HG03571 (cell line): ENCODE measurements at regions not wholly inside any gene's neighbourhood (a gene's known extent, or its start where the extent isn't known, plus 50 kb on each side); places are given as distances from the start of the nearest gene placed in this dataset.
"Not testable (repeated sequence)": the region's sequence is repeated elsewhere in the genome, so short reads cannot be mapped to it uniquely, and the experiment has no call there.

Experiments used
- ATAC-seq: cut with Tn5 transposase; IDR thresholded peaks from one replicate; pipeline ENCODE4 v1.9.1; 2021; ENCODE audit not compliant: unreplicated experiment

GRCh38 chr2:142290931-142291330 lies 160.1 kb upstream of the LRP1B start:
- no peak for ATAC-seq

DNA sequence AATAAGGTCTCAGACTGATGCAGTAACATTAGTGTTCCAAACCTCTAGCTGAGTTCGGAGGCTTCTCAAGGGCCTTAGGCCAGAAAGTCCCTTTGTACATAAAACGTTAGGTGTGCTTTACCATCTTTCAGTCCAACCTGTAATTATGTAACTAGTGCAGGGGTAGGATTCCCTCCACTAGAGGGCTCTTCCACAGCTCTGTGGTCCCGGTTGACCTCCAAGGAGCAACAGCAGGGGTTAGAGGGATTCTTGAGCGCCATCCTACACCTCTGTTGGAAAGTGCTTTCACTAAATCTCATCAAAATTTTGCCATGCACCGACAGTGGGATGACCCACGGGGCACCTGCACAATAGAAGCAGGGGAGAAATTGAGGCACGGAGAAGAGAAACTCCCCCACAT lies 155.8 kb upstream of the LRP1B start:
- ATAC-seq: no peak

DNA sequence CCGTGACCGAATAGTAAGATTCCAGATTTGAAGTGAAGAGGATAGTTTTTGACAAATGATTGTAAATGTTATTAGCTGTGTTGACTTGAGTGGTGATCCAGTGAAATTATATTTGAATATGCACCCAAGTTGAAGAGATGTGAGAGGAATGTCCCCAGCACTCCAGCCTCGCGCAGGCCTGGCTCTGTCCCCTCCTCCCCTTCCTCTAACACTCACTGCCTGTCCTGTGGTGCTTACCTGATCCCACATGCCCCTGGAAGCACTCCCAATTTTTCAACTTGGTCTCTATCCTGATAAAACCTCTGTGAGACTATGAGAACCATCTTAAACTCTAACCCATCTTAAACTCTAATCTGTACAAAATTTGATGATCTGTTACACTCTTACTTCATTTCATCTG lies 154.7 kb upstream of the LRP1B start:
- ATAC-seq: no peak

DNA sequence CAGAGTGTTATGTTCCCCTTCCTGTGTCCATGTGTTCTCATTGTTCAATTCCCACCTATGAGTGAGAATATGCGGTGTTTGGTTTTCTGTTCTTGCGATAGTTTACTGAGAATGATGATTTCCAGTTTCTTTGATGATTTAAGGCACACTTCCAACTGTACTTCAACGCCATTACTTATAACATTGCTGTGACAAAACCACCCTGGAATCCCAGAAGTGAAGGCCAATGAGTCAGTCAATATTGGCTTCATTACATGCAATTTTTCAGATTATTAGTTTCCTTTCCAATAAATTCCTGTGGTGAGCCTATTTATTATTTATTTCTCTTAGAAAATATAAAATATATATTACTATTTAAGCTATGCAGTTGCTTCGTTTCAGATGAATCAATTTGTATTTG lies 153.5 kb upstream of the LRP1B start:
- ATAC-seq: not testable (repeated sequence)

DNA sequence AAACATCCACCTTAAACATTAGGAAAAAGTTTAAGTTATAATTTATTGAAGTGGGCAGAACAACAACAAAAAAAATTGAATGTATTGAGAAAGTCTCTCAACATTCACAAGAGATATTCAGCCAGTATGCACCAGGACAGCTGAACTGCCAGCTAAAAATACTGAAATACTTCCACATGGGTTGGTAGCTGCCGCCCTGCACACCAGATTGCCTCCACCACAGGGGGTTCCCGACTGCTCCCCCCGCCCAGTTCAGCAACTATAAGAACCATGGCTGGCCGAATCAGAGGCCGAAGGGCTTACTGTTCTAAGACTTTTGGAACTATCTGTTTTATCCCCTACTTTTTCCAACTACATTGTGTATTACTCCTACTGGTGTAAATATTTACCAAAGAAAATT lies 150.0 kb upstream of the LRP1B start:
- ATAC-seq: no peak

GRCh38 chr2:142270990-142271389 lies 140.2 kb upstream of the LRP1B start:
- ATAC-seq: no peak

GRCh38 chr2:142270291-142270690 lies 139.5 kb upstream of the LRP1B start:
- no peak for ATAC-seq

- ATAC-seq: no peak
Measured at GRCh38 chr2:142259356-142259755, 128.5 kb upstream of the LRP1B start.

- no peak for ATAC-seq
Measured at GRCh38 chr2:142254031-142254430, 123.2 kb upstream of the LRP1B start.

- ATAC-seq: no peak
Measured at GRCh38 chr2:142241016-142241415, 110.2 kb upstream of the LRP1B start.

- no peak for ATAC-seq
Measured at GRCh38 chr2:142236181-142236580, 105.4 kb upstream of the LRP1B start.

GRCh38 chr2:142234741-142235140 lies 103.9 kb upstream of the LRP1B start:
- ATAC-seq: no peak

DNA sequence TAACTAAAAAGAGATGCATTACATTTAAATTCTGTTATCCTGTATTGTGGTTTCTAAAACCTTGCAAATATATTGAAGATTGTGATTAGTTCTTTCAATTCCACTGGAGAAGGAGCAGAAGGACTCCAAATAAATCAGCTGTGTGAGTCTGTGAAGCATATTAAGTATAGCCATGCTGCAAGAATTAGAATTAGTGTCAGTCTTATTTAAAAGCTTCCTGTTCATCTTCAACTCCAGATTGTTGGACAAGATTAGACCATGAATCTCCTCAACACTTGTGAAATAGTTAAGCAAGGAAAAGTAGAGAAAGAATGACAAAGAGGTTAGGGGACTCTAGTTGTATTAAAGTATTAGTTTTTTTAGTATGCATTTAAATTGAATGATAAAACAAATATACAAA lies 92.5 kb upstream of the LRP1B start:
- no peak for ATAC-seq

- ATAC-seq: no peak
Measured at GRCh38 chr2:142222715-142223114, 91.9 kb upstream of the LRP1B start.

DNA sequence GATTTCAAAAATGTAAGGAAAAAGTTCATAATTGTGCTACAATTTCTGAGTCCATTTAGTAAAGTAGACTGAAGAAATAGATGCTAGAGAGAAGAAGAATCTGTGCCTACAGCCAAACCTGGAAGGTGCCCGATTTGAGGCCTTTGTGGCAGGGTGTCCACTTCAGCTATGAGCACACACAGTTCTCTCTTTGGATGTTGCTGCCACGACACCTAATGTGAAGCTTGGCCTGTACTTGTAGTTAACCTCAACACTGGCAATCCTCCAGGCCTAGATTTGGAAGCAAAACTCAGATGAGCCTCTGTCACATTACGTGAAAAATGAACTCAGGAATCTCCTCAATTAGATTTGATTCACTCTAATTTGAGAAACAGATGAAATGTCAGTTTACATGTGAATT lies 90.1 kb upstream of the LRP1B start:
- no peak for ATAC-seq

DNA sequence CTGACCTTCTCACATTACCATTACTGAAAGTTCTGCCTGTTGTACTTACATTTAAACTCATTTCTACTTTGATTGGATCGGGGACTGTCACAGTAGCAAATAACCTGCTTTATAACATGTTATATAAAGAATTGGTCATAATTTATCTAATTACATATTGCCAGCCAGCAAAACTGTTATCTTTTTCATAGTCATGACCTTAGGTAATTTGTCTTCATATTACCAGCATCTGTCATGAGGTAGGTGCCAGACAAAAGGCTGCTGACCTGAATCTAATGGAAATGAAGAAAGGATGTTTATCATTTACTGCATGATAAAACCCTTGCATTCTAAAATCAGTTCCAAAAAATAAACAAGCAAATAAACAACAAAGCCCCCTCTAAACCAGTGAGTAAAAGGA lies 89.4 kb upstream of the LRP1B start:
- no peak for ATAC-seq

- ATAC-seq: no peak
Measured at GRCh38 chr2:142218471-142218870, 87.7 kb upstream of the LRP1B start.

DNA sequence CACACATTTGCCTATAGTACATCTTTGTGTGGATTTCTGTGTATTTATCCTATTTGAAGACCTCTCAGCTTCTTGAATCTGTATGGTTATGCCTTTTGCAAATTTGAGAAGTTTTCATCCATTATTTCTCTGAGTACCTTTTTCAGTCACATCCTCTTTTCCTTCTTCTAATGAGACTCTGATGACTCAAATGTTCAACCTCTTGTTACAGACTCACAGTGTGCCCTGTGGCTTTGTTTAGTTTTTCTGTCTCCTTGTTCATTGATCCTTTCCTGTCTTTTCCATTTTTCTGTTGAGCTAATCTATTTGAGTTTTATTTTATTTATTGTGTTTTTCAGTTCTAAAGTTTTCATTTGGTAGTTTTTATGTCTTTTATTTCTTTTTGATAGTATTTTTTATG lies 87.0 kb upstream of the LRP1B start:
- ATAC-seq: no peak

DNA sequence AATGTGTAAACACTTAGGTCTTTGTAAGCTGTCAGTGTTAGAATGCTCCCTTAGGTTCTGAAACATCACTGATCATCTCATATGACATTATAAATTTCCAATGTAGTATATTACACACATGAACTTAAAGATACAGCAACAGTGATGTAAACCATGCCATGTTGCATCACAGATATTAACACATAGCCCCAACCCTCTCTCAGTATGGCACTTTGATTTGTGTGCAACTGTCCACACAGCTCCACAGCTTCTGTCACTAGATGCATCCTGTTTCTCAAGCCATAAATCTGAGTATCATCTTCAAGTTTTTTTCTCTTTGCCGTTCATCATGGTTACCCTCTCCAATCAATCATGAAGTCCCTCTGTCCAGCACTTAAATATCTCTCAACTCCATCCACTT lies 69.2 kb upstream of the LRP1B start:
- no peak for ATAC-seq

- no peak for ATAC-seq
Measured at GRCh38 chr2:142199073-142199472, 68.3 kb upstream of the LRP1B start.

DNA sequence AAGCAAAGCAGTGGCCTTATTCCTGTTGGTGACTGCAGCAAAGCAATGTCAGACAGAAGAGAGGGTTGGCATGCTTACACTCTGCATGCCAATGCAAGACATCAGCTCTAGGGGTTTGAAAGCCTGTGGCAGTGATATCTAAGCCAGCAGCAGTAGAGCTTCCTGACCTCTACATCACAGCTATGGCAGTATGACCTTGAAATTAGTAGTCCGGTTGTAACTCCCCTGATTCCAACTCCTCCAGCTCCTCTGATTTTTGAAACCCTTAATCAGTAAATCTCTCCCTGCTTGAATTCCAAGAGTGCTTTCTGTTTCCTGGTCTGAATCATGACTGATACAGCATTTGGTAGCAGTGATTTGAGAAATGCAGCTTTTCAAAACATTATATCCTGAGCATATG lies 60.0 kb upstream of the LRP1B start:
- ATAC-seq: no peak

DNA sequence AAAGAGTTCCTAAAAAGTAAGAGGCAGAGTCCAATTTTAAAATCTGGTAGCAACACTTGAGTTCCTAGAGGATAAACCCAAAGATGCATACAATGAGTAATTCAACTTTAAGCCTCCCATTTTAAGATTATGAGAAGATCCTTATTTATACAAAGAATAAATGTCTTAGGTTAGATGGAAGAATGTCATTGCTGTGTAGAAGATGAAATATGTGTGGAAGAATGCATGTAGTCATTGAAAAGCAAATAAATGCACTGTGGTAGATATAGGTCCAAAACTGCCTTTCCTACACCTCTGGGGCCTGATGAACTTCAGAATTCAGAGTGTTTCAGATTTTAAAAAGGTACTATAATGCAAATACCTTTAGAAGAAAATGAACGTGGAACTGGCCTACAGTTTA lies 58.7 kb upstream of the LRP1B start:
- no peak for ATAC-seq

DNA sequence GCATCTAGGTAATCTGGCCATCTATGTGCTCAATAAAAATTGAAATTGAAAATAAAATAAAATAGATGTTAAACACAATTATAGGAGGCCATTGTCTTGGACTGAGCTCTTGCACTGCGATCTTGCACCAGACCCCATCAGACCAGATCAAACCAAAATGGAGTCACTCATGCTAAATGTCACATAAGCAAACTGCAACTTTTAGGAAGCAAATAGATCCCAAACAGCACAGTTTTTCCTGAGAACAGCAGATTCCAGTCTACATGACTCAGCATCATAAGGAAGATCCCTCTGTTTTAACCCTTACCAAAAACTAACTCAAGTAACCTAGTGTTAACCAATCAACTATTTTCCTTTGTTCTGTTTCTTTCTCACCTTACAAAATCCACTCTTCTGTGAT lies 57.7 kb upstream of the LRP1B start:
- no peak for ATAC-seq
